ENCODE measurements at regions not wholly inside any gene's neighbourhood (a gene's known extent, or its start where the extent isn't known, plus 50 kb on each side); places are given as distances from the start of the nearest gene placed in this dataset.

- no peak for DNase-seq
These were observed 374.9 kb upstream of the IRX4 start for GRCh38 chr5:2257326-2258244.

GRCh38 chr5:2256691-2257280, 374.1 kb upstream of the IRX4 start:
- no peak for DNase-seq

- no peak for DNase-seq
These were observed 373.4 kb upstream of the IRX4 start for GRCh38 chr5:2255915-2256690.

GRCh38 chr5:2254880-2255750, 372.4 kb upstream of the IRX4 start:
- no peak for DNase-seq

- no peak for DNase-seq
These were observed 371.7 kb upstream of the IRX4 start for GRCh38 chr5:2254406-2254805.

- DNase-seq, result no peak
These were observed 370.6 kb upstream of the IRX4 start for GRCh38 chr5:2253040-2253975.

GRCh38 chr5:2251751-2252150, 369.0 kb upstream of the IRX4 start:
- no peak for DNase-seq

- DNase-seq, result no peak
These were observed 368.6 kb upstream of the IRX4 start for GRCh38 chr5:2251298-2251697.

- DNase-seq, result no peak
These were observed 367.7 kb upstream of the IRX4 start for GRCh38 chr5:2250365-2250950.

GRCh38 chr5:2249442-2249841, 366.7 kb upstream of the IRX4 start:
- no peak for DNase-seq

- DNase-seq, result no peak
These were observed 366.3 kb upstream of the IRX4 start for GRCh38 chr5:2249026-2249425.

- no peak for DNase-seq
These were observed 359.8 kb upstream of the IRX4 start for GRCh38 chr5:2242539-2242938.

GRCh38 chr5:2241842-2242241, 359.1 kb upstream of the IRX4 start:
- DNase-seq, result no peak

GRCh38 chr5:2240118-2240904, 357.6 kb upstream of the IRX4 start:
- no peak for DNase-seq

GRCh38 chr5:2239201-2239910, 356.6 kb upstream of the IRX4 start:
- DNase-seq, result no peak

GRCh38 chr5:2238732-2239131, 356.0 kb upstream of the IRX4 start:
- no peak for DNase-seq

GRCh38 chr5:2227433-2227832, 344.7 kb upstream of the IRX4 start:
- no peak for DNase-seq

GRCh38 chr5:2224689-2225088, 342.0 kb upstream of the IRX4 start:
- no peak for DNase-seq

- no peak for DNase-seq
These were observed 340.6 kb upstream of the IRX4 start for GRCh38 chr5:2223303-2223702.

Measured in T-helper 2 cell (primary cell).